PC-3 (cell line): ENCODE measurements at regions not wholly inside any gene's neighbourhood (a gene's known extent, or its start where the extent isn't known, plus 50 kb on each side); places are given as distances from the start of the nearest gene placed in this dataset.
A peak's percentile ranks its signal among the peaks of the same experiment; 100 is the strongest.

Experiments
- ATAC-seq: fragments of 200-7000 bp; cut with Tn5 transposase; 2 replicates; pipeline ENCODE4 v1.9.1; 2020; ENCODE audit warnings: mild to moderate bottlenecking, moderate library complexity
- BruUV-seq: library from RNA; stranded (reverse); fragments of 400-500 nt; replicated peaks from 2 replicates; lab custom pipeline; 2021; lab: Mats Ljungman, UMichigan
- CTCF ChIA-PET: fragments of 300-600 bp; sonication (Branson Sonifier 250); formaldehyde crosslinking; loops from one replicate; lab custom pipeline; 2022; ENCODE audit warnings: antibody characterized with exemption; lab: Charles Lee
- POLR2A ChIA-PET: fragments of 300-600 bp; sonication (Branson Sonifier 250); formaldehyde crosslinking; loops from one replicate; lab custom pipeline; 2022; ENCODE audit warnings: antibody characterized with exemption; ENCODE audit not compliant: unreplicated experiment; lab: Charles Lee
- DNase-seq: peaks from one replicate; pipeline ENCODE4 v3.0.0-alpha.2; 2015
- H2AFZ ChIP-seq: fragments of 300-600 bp; sonication (generic); 2 replicates; pipeline ENCODE4 v1.6.0; 2016; ENCODE audit warnings: antibody characterized with exemption, low read length
- H3F3A ChIP-seq: fragments of 300-600 bp; sonication (generic); one replicate; pipeline ENCODE4 v1.6.0; 2017; ENCODE audit warnings: antibody characterized with exemption, low read length, control low read depth, mild to moderate bottlenecking; ENCODE audit not compliant: unreplicated experiment
- H3K27ac ChIP-seq: fragments of 300-600 bp; sonication (generic); 2 replicates; pipeline ENCODE4 v1.5.1; 2016; ENCODE audit warnings: mild to moderate bottlenecking, low read length
- H3K27me3 ChIP-seq: fragments of 300-600 bp; sonication (generic); 2 replicates; pipeline ENCODE4 v1.6.1; 2016; ENCODE audit warnings: low read length, mixed read lengths
- H3K36me3 ChIP-seq: fragments of 300-600 bp; sonication (generic); 2 replicates; pipeline ENCODE4 v1.6.1; 2016; ENCODE audit warnings: low read depth, mixed run types, low read length, mixed read lengths
- H3K4me1 ChIP-seq: fragments of 300-600 bp; sonication (generic); 2 replicates; pipeline ENCODE4 v1.5.1; 2016; ENCODE audit warnings: low read length; ENCODE audit not compliant: insufficient read depth
- H3K4me2 ChIP-seq: fragments of 300-600 bp; sonication (generic); 2 replicates; pipeline ENCODE4 v1.6.0; 2016; ENCODE audit warnings: low read length
- H3K4me3 ChIP-seq: fragments of 300-600 bp; sonication (generic); 2 replicates; pipeline ENCODE4 v1.5.1; 2016; ENCODE audit warnings: mild to moderate bottlenecking, low read length, mixed read lengths
- H3K79me2 ChIP-seq: fragments of 300-600 bp; sonication (generic); 2 replicates; pipeline ENCODE4 v1.6.1; 2017; ENCODE audit warnings: low read length, mixed read lengths
- H3K9ac ChIP-seq: fragments of 300-600 bp; sonication (generic); 2 replicates; pipeline ENCODE4 v1.6.0; 2016; ENCODE audit warnings: mild to moderate bottlenecking, low read length
- H3K9me2 ChIP-seq: fragments of 300-600 bp; sonication (generic); replicated peaks from 2 replicates; pipeline ENCODE4 v1.6.1; 2016; ENCODE audit warnings: mixed run types, low read length, mixed read lengths
- H3K9me3 ChIP-seq: fragments of 300-600 bp; sonication (generic); 2 replicates; pipeline ENCODE4 v1.6.1; 2016; ENCODE audit warnings: low read length, mixed read lengths
- H4K20me1 ChIP-seq: fragments of 300-600 bp; sonication (generic); 2 replicates; pipeline ENCODE4 v1.6.1; 2016; ENCODE audit warnings: low read length, mixed read lengths
- EZH2 ChIP-seq: fragments of 300-600 bp; sonication (generic); IDR thresholded peaks from one replicate; pipeline ENCODE4 v1.6.1; 2017; ENCODE audit warnings: antibody characterized with exemption, mild to moderate bottlenecking, low read length; ENCODE audit not compliant: unreplicated experiment
- EZH2phosphoT487 ChIP-seq: fragments of 300-600 bp; sonication (generic); IDR thresholded peaks from 2 replicates; pipeline ENCODE4 v1.6.1; 2018; ENCODE audit warnings: mild to moderate bottlenecking, antibody characterized with exemption, low read length, borderline replicate concordance
- intact Hi-C: fragments of 100-400 bp; cut with micrococcal nuclease; formaldehyde crosslinking; loops from 2 replicates; pipeline ENCODE4 v1.9.0; 2023
- TF ChIP-seq, protein P1 (sequence below): fragments of 300-600 bp; sonication (generic); conservative IDR thresholded peaks from 2 replicates; pipeline ENCODE4 v1.5.1; 2017; ENCODE audit warnings: antibody characterized with exemption, low read depth, mild to moderate bottlenecking, low read length

DNA sequence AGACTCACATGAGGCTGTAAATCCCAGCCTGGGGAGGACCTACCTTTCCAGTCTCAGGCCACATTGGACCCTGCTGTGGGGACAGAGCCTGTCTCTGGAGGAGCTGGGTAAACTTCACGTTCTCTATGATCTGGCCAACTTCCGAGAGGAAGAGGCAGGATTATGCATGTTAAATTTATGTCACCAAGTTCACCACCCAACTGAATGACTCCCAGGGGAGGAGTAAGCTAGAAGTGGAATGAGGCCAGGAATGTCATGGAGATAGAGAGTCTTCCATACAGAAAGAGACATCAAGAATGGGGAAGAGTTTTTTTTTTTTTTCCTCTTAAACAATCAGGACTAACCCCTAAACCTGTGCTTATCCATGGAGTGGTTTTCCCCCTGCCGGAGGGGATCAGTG is 90.3 kb upstream of the PALM2AKAP2 start:
- Histone ChIP-seq H3K9ac (no peak overlapping the region), H3K4me3 (no peak overlapping the region), H3K36me3 (no peaks in the 10 kb centered on the region), H3K79me2 (no peaks in the 10 kb centered on the region), H3F3A (no peaks in the 10 kb centered on the region), H3K27ac (no peak overlapping the region), H3K4me1 (no peaks in the 10 kb centered on the region), H3K4me2 (no peak overlapping the region), H2AFZ (no peak overlapping the region), H4K20me1 (no peaks in the 10 kb centered on the region), H3K9me3 (no peaks in the 10 kb centered on the region), H3K9me2 (no peaks in the 10 kb centered on the region), H3K27me3 (no peaks in the 10 kb centered on the region)
- DNase-seq (no peak), ATAC-seq (no peak)
- ChIA-PET POLR2A (no interaction called here), CTCF (interaction anchor here (0.5 kb wide), 1 partner anchor 192 kb away, joined by 3 read pairs; no protein-coding TSS in a partner anchor)
- intact Hi-C loops, result no loop called here
- BruUV-seq, result no TSS peak
- TF ChIP-seq, protein P1, sequence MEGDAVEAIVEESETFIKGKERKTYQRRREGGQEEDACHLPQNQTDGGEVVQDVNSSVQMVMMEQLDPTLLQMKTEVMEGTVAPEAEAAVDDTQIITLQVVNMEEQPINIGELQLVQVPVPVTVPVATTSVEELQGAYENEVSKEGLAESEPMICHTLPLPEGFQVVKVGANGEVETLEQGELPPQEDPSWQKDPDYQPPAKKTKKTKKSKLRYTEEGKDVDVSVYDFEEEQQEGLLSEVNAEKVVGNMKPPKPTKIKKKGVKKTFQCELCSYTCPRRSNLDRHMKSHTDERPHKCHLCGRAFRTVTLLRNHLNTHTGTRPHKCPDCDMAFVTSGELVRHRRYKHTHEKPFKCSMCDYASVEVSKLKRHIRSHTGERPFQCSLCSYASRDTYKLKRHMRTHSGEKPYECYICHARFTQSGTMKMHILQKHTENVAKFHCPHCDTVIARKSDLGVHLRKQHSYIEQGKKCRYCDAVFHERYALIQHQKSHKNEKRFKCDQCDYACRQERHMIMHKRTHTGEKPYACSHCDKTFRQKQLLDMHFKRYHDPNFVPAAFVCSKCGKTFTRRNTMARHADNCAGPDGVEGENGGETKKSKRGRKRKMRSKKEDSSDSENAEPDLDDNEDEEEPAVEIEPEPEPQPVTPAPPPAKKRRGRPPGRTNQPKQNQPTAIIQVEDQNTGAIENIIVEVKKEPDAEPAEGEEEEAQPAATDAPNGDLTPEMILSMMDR, result no peak
- TF ChIP-seq EZH2phosphoT487 (no peak), EZH2 (no peak)

- DNase-seq, result peak; percentile 35
- intact Hi-C loops, result no loop called here
- TF ChIP-seq EZH2, result no peak
- TF ChIP-seq, protein P1, result no peak
- TF ChIP-seq EZH2phosphoT487, result no peak
Measured at GRCh38 chr9:109699019-109699418, 81.0 kb upstream of the PALM2AKAP2 start.

GRCh38 chr9:109704546-109704945 is 75.5 kb upstream of the PALM2AKAP2 start:
- no peaks in the 10 kb centered on the region for H3K27me3 ChIP-seq
- POLR2A ChIA-PET, result no interaction called here
- BruUV-seq, result no TSS peak

More at GRCh38 chr9:109699019-109699418, 81.0 kb upstream of the PALM2AKAP2 start:
- no TSS peak for BruUV-seq
- no peak overlapping the region for H3K9ac ChIP-seq
- no peaks in the 10 kb centered on the region for H3K36me3 ChIP-seq
- no peaks in the 10 kb centered on the region for H3K9me2 ChIP-seq
- ChIA-PET CTCF (no interaction called here), POLR2A (no interaction called here)
- no peak overlapping the region for H2AFZ ChIP-seq
- H3K4me3 ChIP-seq, result no peak overlapping the region
- H4K20me1 ChIP-seq, result no peaks in the 10 kb centered on the region
- no peak overlapping the region for H3K4me2 ChIP-seq
- no peaks in the 10 kb centered on the region for H3K9me3 ChIP-seq
- ATAC-seq, result no peak
- no peaks in the 10 kb centered on the region for H3K79me2 ChIP-seq
- peaks cover 7% of the 10 kb centered on the region; the same call in 1 of the 2 replicates for H3K4me1 ChIP-seq
- H3F3A ChIP-seq, result no peaks in the 10 kb centered on the region
- no peak overlapping the region for H3K27ac ChIP-seq
- H3K27me3 ChIP-seq, result no peaks in the 10 kb centered on the region

More at GRCh38 chr9:109704546-109704945, 75.5 kb upstream of the PALM2AKAP2 start:
- H3F3A ChIP-seq, result no peaks in the 10 kb centered on the region
- H3K4me1 ChIP-seq, result no peaks in the 10 kb centered on the region
- no peak overlapping the region for H3K9ac ChIP-seq
- no peak overlapping the region for H3K27ac ChIP-seq
- H3K79me2 ChIP-seq, result no peaks in the 10 kb centered on the region
- H2AFZ ChIP-seq, result no peak overlapping the region
- no peak overlapping the region for H3K4me2 ChIP-seq
- no peaks in the 10 kb centered on the region for H4K20me1 ChIP-seq
- TF ChIP-seq, protein P1, result no peak
- TF ChIP-seq EZH2, result no peak
- no peak for TF ChIP-seq EZH2phosphoT487
- H3K36me3 ChIP-seq, result no peaks in the 10 kb centered on the region
- CTCF ChIA-PET, result no interaction called here
- intact Hi-C loops, result no loop called here
- no peaks in the 10 kb centered on the region for H3K9me2 ChIP-seq
- no peak overlapping the region for H3K4me3 ChIP-seq
- ATAC-seq (no peak), DNase-seq (no peak)
- no peaks in the 10 kb centered on the region for H3K9me3 ChIP-seq
